ENCODE measurements at regions not wholly inside any gene's neighbourhood (a gene's known extent, or its start where the extent isn't known, plus 50 kb on each side); places are given as distances from the start of the nearest gene placed in this dataset.

- intact Hi-C loops (cut with DNase I), result no loop called here
- H3K27ac ChIP-seq (replicated peaks in 1 of 4), result no peak overlapping the region
- H3K4me3 ChIP-seq, result no peak overlapping the region
- 46% methylated on average over 3 of the region's 3 CpGs for WGBS
- no peaks in the 10 kb centered on the region for H3K36me3 ChIP-seq
- no peak for DNase-seq (ENCODE audit: extremely low spot score)
- no peaks in the 10 kb centered on the region for H3K4me1 ChIP-seq
- TF ChIP-seq, protein P1, sequence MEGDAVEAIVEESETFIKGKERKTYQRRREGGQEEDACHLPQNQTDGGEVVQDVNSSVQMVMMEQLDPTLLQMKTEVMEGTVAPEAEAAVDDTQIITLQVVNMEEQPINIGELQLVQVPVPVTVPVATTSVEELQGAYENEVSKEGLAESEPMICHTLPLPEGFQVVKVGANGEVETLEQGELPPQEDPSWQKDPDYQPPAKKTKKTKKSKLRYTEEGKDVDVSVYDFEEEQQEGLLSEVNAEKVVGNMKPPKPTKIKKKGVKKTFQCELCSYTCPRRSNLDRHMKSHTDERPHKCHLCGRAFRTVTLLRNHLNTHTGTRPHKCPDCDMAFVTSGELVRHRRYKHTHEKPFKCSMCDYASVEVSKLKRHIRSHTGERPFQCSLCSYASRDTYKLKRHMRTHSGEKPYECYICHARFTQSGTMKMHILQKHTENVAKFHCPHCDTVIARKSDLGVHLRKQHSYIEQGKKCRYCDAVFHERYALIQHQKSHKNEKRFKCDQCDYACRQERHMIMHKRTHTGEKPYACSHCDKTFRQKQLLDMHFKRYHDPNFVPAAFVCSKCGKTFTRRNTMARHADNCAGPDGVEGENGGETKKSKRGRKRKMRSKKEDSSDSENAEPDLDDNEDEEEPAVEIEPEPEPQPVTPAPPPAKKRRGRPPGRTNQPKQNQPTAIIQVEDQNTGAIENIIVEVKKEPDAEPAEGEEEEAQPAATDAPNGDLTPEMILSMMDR (IDR thresholded peaks at IDR 0.05), result no peak
- TF ChIP-seq POLR2A (IDR thresholded peaks at IDR 0.05; ENCODE audit: low read depth) (no peak), POLR2AphosphoS5 (IDR thresholded peaks at IDR 0.05) (no peak), EP300 (IDR thresholded peaks at IDR 0.05) (no peak)
- H3K9me3 ChIP-seq, result peaks cover 0 to 13% (median 2%) of the 10 kb centered on the region in 4 donors
- H3K27me3 ChIP-seq, result no peaks in the 10 kb centered on the region
Observed at GRCh38 chr6:48401016-48401415, 290.0 kb upstream of the PTCHD4 start.

DNA sequence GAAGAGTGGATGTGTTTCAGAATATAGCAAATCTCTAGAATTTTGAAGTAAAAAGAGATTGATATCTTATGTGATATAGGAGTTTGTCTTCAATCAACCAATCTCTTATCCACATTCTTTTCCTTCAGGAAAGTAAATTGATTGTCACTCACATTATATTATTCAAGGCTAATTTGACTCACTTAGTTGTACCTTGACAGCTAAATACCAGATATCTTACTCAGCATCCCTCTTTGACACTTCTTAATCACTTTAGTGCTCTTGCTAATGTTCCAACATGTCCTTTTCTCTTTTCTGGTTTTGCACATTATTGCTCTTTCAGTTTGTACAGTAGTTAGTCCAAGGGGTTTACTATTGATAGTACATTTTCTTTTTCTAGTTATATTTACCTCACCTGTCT is 286.9 kb upstream of the PTCHD4 start:
- H3K36me3 ChIP-seq, result no peaks in the 10 kb centered on the region
- TF ChIP-seq POLR2A (IDR thresholded peaks at IDR 0.05; ENCODE audit: low read depth) (no peak), EP300 (IDR thresholded peaks at IDR 0.05) (no peak)
- TF ChIP-seq, protein P1 (IDR thresholded peaks at IDR 0.05), result no peak
- no peaks in the 10 kb centered on the region for H3K9me3 ChIP-seq
- intact Hi-C loops (cut with DNase I), result no loop called here
- DNase-seq (ENCODE audit: extremely low spot score), result no peak
- no peaks in the 10 kb centered on the region for H3K27me3 ChIP-seq
- H3K27ac ChIP-seq (replicated peaks in 1 of 4), result no peak overlapping the region
- H3K4me3 ChIP-seq, result no peak overlapping the region
- no peaks in the 10 kb centered on the region for H3K4me1 ChIP-seq

DNA sequence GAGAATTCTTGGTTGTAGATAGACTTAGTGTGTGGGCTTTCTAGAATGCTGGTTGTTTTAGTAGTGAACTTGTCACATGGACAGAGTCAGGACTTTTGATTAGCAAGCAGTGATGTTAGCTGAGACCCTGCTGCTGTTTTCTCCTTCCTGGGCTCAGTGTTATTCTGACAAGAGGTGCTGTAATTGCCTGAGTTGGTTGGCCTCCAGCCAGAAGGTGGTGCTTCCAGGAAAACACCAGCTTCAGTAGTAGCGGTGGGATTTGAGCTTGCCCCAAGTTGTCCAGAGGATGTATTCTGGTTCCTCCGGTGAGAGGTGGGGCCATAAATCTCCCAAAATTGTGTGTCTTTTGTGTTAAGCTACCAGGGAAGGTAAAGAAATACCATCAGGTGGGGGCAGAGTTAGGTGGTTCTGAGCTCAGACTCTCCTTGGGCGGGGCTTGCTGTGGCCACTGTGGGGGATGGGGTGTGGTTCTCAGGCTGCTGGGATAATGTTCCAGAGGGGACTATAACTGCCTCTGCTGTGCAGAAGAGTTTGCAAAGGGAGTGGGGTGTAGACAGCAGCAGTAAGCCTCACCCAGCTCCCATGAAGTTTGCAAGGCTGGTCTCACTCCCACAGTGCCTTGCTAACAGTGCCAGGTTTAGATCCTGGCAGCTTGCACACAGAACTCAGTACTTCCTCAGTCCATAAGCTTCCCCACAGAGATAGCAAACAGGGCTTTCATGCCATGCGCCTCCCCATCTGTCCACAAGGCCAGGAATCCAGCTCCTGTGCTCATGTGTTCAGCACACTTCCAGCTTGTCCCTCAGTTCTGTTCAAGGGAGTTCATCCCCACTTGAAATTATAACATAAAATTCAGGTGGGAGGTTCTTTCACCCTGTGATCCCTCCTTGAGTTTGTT is 278.4 kb upstream of the PTCHD4 start:
- no peaks in the 10 kb centered on the region for H3K27me3 ChIP-seq
- TF ChIP-seq EP300 (IDR thresholded peaks at IDR 0.05) (no peak), POLR2AphosphoS5 (IDR thresholded peaks at IDR 0.05) (no peak), POLR2A (IDR thresholded peaks at IDR 0.05; ENCODE audit: low read depth) (no peak)
- TF ChIP-seq, protein P1 (IDR thresholded peaks at IDR 0.05), result no peak
- no peak overlapping the region for H3K4me3 ChIP-seq
- DNase-seq (ENCODE audit: extremely low spot score), result no peak
- no peaks in the 10 kb centered on the region for H3K4me1 ChIP-seq
- intact Hi-C loops (cut with DNase I), result no loop called here
- H3K36me3 ChIP-seq, result no peaks in the 10 kb centered on the region
- H3K27ac ChIP-seq (replicated peaks in 1 of 4), result no peak overlapping the region
- WGBS, result 72% methylated on average over 4 of the region's 4 CpGs
- no peaks in the 10 kb centered on the region for H3K9me3 ChIP-seq

GRCh38 chr6:48388044-48388443 is 277.0 kb upstream of the PTCHD4 start:
- no peak for DNase-seq (ENCODE audit: extremely low spot score)
- TF ChIP-seq POLR2A (IDR thresholded peaks at IDR 0.05; ENCODE audit: low read depth), result no peak
- no peak for TF ChIP-seq EP300 (IDR thresholded peaks at IDR 0.05)
- TF ChIP-seq POLR2AphosphoS5 (IDR thresholded peaks at IDR 0.05), result no peak
- TF ChIP-seq, protein P1 (IDR thresholded peaks at IDR 0.05), result no peak
- Histone ChIP-seq H3K27ac (replicated peaks in 1 of 4) (no peak overlapping the region), H3K4me3 (no peak overlapping the region), H3K4me1 (no peaks in the 10 kb centered on the region), H3K36me3 (no peaks in the 10 kb centered on the region), H3K9me3 (no peaks in the 10 kb centered on the region), H3K27me3 (no peaks in the 10 kb centered on the region)
- WGBS, result 78% methylated on average over 2 of the region's 2 CpGs
- intact Hi-C loops (cut with DNase I), result no loop called here

Measured in esophagus muscularis mucosa (tissue), 4 donors.